Stimulated activated CD4-positive, alpha-beta T cell treated with anti-CD3 and anti-CD28 coated beads, Interleukin-4, amount 100 ng/mL, for 48 hours (primary cell): ENCODE measurements at regions not wholly inside any gene's neighbourhood (a gene's known extent, or its start where the extent isn't known, plus 50 kb on each side); places are given as distances from the start of the nearest gene placed in this dataset.

ENCODE experiments used
- DNase-seq, 2 donors: peaks; one replicate each; pipeline ENCODE4 v3.0.0-alpha.2; 2020; ENCODE audit warnings: low read depth in 2 of 2

DNA sequence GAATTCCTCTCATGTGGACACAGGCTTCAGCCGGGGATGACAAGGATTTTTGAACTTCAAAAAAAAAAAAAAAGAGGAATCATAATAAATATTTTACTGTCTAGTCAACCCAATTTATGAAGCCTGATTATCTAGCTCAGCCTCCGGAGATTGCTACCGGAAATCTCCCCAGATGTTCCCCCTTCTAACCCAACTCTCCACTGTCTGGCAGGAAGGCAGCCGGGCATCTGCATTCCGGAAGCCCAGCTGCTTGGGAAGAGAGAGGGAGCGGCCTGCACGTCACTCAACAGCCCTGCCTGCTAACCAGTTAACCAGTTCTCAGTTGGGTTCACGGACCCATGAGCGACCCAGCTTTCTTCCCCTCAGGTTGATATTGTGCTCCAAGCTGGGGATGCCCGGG is 87.2 kb upstream of the POU3F3 start:
- DNase-seq, result no peak

DNA sequence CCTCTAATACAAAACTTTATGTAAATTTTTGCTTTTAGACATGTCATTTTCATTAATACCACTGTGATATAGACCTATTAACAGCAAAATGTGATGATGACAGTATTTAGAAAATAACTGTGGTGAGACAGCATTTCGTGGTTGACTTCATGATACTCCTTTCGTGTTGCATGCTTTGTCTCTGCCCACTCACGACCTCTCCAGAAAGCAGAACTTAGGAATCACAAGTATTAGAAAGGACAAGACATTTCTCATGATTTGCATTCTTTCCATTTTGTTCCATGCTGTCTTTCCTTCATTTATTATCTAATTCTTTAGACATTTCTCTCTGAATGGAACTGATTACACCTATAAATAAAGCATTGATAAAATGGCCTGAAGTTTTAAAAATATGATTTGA is 85.2 kb upstream of the POU3F3 start:
- no peak for DNase-seq

DNA sequence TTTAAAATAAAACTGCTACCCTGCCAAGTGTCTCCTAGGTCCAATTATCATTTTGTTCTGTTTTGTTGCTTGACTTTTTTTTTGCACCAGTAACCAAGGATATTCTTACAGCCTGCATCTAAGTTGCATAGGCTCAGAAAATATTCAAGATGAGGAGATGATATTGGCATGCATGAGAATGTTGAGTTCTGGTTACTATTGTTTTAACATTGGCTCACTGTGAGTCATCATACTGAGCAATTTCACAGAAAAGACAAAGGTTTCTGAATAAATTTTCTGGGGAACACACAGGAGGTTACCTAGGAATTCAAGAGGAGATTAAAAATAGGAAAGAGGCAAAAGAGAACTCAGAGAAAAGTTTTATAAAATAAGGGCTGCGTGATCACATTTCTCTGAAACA is 84.8 kb upstream of the POU3F3 start:
- no peak for DNase-seq

DNA sequence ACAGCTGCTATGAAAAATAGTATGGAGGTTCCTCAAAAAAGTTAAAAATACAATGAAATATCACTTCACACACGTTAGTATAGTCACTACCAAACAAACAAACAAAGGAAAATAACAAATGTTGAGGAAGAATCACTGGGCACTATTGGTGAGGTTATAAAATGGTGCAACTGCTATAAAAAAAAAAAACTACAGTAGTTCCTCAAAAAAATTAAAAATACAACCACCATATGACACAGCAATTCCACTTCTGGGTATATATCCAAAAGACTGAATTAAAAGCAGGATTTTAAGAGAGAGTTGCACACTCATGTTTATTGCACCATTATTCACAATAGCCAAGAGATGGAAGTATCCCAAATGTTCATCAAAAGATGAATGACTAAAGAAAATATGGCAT is 80.9 kb upstream of the POU3F3 start:
- DNase-seq, result no peak

DNA sequence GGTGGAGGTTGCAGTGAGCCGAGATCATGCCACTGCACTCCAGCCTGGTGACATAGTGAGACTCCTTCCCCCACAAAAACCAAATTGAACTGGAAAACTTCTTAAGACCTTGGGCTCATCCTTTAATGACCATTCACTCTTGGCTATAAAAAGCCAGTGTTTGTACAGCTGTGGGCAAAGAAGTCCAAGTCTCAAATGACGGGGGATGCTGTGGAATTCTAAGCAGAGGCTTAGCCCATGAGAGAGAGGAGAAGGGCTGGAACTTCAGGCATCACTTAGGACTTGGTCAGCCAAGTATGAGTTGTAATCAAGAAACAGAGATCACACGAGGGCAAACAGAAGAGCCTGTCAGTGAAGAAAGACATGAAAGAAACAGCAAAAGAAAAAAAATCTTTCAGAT is 79.3 kb upstream of the POU3F3 start:
- DNase-seq, result no peak

DNA sequence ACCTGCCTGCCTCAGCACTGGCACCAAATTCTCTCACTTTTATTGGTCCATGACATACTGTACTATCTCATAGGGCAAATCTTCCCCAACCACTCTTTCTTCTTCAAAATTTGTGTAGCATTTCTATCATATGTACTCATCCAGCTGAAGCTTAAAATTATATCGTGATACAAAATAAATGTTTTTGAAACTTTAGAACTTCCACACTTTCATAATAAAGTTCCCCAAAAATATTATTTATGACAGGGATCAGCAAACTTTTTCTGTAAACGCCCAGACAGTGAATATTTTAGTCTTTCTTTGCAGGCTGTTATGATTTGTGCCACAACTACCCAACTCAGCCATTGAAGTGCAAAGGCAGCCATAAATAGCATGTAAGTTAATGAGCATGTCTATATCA is 76.2 kb upstream of the POU3F3 start:
- no peak for DNase-seq

DNA sequence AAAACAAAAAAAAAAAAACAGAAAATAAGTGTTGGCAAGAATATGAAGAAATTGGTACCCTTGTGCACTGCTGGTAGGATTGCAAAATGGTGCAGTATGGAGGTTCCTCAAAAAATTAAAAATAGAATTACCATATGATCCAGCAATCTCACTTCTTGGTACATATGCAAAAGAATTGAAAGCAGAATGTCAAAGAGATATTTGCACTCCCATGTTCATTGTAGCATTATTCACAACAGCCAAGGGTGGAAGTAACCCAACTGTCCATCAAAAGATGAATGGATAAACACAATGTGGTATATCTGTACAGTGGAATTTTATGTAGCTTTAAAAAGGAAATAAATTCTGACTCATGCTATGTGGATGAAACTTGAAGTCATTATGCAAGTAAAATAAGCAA is 72.8 kb upstream of the POU3F3 start:
- DNase-seq, result no peak

DNA sequence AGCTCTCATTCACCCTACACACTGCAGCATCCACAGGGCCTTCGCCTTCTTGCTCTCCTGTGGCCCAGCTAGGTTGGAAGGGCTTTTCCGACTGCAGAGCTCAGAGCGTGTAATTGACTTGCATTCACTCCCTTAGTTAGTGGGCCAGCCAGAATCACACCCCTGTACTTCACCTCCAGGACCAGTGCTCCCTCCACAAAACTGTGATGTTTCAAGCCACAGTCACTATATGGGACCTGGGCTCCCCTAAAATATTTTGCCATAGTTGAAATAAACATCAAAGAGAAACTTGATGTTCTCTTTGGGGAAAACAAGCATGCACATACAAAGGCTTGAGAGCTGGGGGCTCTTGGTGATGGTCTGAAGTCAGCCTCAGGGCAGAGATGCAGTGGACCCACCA is 69.7 kb upstream of the POU3F3 start:
- no peak for DNase-seq

DNA sequence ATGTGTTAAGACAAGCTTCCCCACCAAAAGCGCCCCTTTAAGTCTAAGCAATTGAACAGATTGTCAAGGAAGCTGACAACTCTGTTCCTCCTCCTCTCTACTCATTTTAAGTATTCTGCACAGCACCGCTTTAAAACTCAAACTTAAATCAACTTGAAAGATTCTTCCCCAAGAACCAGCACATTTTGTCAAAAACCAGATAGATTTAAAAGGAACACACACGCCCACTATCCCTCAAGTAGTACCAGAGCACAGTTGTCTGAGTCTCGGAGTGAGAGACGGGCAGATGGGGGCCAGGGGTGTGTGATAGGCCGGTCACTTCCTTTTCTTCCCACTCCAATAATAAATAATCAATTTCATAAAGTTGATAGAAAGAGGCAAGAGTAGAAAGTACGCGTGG is 67.7 kb upstream of the POU3F3 start:
- DNase-seq, result no peak

DNA sequence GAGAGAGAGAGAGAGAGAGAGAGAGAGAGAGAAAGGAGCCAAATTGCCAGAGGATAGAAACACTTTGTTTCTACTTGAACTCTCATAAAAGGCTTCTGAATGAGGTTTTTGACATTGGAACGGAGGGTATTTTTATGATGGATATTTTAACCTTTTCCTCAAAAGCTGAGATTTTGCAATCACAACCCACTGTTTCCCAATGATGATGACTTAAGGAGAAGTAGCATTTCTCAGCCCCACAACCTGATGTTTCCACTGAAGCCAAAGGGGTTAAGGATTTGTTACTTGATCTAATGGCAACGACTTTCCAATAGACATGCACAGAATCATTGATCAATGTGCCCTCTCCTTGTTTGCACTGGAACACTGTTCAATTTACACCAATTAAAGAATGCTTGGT is 67.1 kb upstream of the POU3F3 start:
- no peak for DNase-seq

DNA sequence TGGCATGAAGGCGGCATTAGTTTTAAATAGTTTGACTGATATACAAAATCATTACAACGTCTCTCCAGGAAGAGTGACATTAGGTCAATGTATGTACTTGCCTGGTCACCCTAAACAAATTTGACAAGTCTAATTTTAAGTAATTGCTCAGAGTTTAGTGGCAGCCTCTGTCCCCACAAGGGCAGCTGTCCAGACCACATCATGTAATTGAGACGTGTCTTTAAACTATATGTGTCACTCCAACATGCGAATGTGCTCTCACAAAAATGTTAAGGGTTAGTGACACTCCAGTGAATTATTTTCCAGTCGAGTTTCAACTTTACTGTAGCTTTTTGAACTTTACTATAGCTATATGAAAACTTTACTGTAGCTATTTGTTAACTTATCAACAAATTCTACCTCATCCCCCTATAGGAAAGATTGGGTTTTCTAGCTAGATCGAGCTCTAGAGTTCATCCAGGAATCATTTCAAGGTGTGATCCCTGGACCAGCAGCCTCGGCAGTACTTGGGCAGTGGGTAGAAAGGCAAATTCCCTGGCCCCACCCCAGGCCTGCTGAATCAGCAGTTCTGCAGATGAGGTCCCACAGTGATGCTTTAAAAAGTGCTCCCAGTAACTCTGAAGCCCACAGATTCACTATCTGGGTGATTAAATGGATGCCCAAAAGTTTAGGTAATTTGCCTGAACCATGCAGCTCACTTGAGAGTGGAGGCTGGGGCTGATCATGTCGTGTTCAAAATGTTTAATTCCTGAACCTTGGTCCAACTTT is 66.4 kb upstream of the POU3F3 start:
- no peak for DNase-seq

DNA sequence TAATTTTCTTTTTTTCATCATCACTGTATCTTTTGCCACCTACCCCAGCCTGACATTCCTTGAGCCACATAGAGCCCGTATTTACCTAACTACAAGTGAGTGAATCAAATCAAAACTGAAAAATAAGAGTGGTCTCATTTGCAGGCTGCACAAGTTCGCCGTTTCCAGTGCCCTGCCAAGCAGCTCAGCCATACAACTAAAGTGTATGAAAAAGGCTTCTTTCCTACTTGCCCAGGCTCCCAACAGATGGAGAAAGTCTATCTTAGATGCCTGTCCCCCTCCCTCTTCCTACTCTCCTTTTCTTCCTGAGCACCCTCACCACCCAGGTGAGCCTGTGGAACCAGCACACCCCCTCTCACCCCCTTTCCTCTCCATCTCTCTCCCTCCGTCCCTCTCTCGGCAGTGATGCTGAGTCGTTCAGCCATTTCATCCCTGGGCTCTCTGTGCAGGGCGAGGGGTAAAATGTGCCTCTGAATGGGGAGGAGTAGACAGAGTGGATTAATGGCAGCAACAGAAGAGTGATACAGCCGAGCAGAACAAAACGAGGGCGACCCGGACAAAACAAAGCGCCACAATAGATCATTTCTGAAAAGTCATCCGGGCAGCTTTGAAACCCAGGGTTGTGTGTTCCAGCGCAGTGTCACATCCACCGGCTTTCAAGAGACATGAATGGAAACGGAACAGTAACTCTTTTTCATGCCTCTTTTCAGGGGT is 65.0 kb upstream of the POU3F3 start:
- DNase-seq, result no peak

DNA sequence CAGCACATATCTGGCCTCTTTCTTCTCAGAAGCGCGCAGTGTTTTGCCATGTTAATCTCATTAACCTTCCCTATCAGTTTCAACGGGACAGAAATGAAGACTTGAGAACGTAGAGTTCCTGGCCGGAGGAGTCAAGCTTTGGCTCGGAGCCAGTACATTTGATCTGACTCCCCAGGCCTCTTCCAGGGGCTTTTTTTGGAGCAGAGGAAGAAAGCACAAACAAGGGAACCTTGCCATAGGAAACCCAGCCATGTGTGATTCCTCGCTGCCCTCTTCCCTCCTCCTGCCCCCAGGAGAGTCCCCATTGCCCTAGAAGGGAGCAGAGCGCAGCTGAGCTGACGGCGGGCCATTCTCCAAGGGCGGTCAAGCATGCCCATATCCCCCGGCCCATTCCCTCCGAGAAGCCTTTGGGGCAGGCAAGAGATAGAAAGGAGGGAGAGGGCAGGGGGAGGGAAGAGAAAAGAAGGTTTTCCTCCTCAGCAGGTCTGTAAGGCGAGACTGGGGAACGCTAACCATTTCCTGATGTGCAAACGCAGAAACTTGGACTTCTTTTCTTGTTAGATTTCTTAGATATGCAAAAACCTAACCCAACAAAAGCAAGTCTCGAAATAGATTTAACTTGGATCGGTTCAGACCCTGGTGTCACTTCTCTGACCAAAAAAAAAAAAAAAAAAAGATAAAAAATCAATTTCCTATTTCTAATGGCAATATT is 63.7 kb upstream of the POU3F3 start:
- no peak for DNase-seq

DNA sequence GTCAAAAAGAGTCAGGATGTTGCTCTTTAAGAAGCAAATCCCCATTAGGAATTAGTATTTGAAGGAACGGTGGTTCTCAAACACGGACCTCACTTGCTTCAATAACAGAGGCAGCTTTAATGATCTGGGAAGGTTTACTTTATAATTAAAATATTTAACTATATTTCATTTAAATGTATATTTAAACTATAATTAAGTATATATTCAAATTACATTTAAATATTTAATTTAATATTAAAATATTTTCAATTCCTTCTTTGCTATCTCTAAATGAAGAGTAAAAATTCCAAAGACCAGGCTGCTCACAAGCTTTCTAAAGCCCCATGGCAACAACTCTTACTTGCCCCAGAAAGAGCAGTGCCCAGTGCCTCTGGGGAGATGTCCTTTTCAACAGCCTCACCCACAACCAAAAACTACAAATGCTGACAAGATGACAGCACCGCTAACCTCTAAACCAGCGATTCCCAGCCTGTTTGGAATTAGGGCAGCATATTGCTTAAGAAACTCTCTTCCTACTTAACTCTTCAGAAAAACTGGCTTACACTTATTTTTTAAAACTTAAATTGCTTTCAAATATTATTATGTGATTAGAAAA is 62.9 kb upstream of the POU3F3 start:
- DNase-seq, result no peak

DNA sequence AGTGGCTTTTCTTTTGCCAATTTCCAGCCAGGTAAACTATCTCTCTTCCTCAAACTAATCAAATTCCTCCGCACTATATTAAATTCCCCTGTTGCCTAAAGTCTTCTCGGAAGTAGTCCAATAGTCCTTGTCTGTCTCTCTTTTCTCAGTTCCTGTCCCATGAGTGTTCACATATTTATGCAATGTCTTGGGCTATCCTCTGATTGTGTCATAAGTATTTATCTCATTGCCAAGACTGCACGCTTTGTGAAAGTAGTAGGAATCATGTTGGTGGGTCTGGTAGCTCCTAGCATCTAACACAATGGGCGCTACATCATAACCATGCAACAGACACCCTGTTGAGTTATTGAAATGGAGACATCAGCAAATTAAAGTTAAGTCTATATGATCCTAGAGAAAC is 59.9 kb upstream of the POU3F3 start:
- no peak for DNase-seq

DNA sequence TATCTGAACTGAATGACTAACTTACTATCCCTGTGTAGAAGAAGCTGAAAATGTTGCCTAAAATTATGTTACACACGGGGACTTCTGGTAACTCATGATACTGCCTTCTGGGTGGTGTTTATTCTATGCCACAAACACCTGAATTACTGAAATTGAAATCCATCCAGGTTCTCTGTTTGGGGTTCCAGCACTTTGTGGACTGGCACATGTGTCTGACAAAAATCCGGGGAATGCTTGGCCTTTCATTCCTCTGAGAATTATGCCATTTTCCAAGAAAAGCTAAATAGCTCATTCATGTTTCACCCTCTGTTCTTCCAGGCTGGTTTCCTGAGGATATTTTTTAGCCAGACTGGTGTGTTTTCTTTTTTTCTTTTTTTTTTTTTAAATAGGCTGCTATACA is 59.5 kb upstream of the POU3F3 start:
- no peak for DNase-seq
